ENCODE measurements at regions not wholly inside any gene's neighbourhood (a gene's known extent, or its start where the extent isn't known, plus 50 kb on each side); places are given as distances from the start of the nearest gene placed in this dataset.

DNA sequence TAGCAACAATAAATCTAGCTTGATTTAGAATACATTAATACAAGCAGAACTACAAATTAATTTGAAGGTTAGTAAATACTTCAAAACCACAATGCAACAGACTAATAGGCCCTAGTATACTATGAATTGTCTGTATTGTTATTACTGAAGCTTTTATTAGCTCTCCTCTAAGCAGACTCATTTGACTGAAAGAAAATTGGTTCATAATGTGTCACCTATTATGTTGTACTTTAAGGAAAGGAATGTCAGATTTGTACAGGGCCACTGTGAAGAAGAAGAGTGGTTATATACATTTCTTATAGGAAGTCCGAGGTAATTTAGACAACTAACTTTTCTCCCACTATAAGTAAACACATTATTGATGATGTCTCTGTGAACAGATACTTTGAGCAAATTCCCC lies 954.5 kb downstream of the ZPLD1 start:
- TF ChIP-seq, protein P1, sequence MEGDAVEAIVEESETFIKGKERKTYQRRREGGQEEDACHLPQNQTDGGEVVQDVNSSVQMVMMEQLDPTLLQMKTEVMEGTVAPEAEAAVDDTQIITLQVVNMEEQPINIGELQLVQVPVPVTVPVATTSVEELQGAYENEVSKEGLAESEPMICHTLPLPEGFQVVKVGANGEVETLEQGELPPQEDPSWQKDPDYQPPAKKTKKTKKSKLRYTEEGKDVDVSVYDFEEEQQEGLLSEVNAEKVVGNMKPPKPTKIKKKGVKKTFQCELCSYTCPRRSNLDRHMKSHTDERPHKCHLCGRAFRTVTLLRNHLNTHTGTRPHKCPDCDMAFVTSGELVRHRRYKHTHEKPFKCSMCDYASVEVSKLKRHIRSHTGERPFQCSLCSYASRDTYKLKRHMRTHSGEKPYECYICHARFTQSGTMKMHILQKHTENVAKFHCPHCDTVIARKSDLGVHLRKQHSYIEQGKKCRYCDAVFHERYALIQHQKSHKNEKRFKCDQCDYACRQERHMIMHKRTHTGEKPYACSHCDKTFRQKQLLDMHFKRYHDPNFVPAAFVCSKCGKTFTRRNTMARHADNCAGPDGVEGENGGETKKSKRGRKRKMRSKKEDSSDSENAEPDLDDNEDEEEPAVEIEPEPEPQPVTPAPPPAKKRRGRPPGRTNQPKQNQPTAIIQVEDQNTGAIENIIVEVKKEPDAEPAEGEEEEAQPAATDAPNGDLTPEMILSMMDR (IDR thresholded peaks at IDR 0.05), result no peak
- no peak for TF ChIP-seq POLR2A (IDR thresholded peaks at IDR 0.05)
